T-helper 2 cell treated with Interferon-gamma antibody and Interleukin-4, amounts not matched to agents 5 μg/mL and 100 μg/mL, for 36 hours (primary cell): ENCODE measurements at regions not wholly inside any gene's neighbourhood (a gene's known extent, or its start where the extent isn't known, plus 50 kb on each side); places are given as distances from the start of the nearest gene placed in this dataset.

Experiments used
- DNase-seq: peaks from one replicate; pipeline ENCODE4 v3.0.0; 2021; ENCODE audit warnings: low spot score
- H3K27ac Mint-ChIP-seq: one replicate; pipeline ENCODE4 v1.8.0; 2021; ENCODE audit warnings: mild to moderate bottlenecking, mixed read lengths
- H3K27me3 Mint-ChIP-seq: one replicate; pipeline ENCODE4 v1.8.0; 2021; ENCODE audit warnings: low read depth, mixed read lengths
- H3K36me3 Mint-ChIP-seq: one replicate; pipeline ENCODE4 v1.8.0; 2021; ENCODE audit warnings: low read depth, mixed read lengths
- H3K4me1 Mint-ChIP-seq: one replicate; pipeline ENCODE4 v1.8.0; 2021; ENCODE audit warnings: low read depth, mixed read lengths
- H3K4me3 Mint-ChIP-seq: one replicate; pipeline ENCODE4 v1.8.0; 2022; ENCODE audit warnings: mild to moderate bottlenecking, moderate library complexity, mixed read lengths
- H3K9me3 Mint-ChIP-seq: one replicate; pipeline ENCODE4 v1.8.0; 2021; ENCODE audit warnings: mixed read lengths

GRCh38 chr7:52129278-52129677 is 812.7 kb upstream of the COBL start:
- Mint-ChIP-seq H3K27ac (no peak overlapping the region), H3K4me1 (no peaks in the 10 kb centered on the region), H3K36me3 (no peaks in the 10 kb centered on the region), H3K27me3 (no peaks in the 10 kb centered on the region), H3K4me3 (no peak overlapping the region), H3K9me3 (peaks cover 8% of the 10 kb centered on the region)
- DNase-seq = no peak

GRCh38 chr7:52120912-52121311 is 804.3 kb upstream of the COBL start:
- no peaks in the 10 kb centered on the region for H3K4me1 Mint-ChIP-seq
- no peaks in the 10 kb centered on the region for H3K27me3 Mint-ChIP-seq
- no peak overlapping the region for H3K27ac Mint-ChIP-seq
- DNase-seq = no peak
- H3K9me3 Mint-ChIP-seq = peaks cover 22% of the 10 kb centered on the region
- H3K4me3 Mint-ChIP-seq = no peak overlapping the region
- H3K36me3 Mint-ChIP-seq = no peaks in the 10 kb centered on the region

- H3K4me3 Mint-ChIP-seq = no peak overlapping the region
- H3K9me3 Mint-ChIP-seq = peaks cover 23% of the 10 kb centered on the region
- H3K27me3 Mint-ChIP-seq = no peaks in the 10 kb centered on the region
- H3K36me3 Mint-ChIP-seq = no peaks in the 10 kb centered on the region
- H3K4me1 Mint-ChIP-seq = no peaks in the 10 kb centered on the region
- DNase-seq = no peak
- H3K27ac Mint-ChIP-seq = no peak overlapping the region
Observed at GRCh38 chr7:52119537-52119936, 802.9 kb upstream of the COBL start.

GRCh38 chr7:52114509-52114908 is 797.9 kb upstream of the COBL start:
- H3K27me3 Mint-ChIP-seq = no peaks in the 10 kb centered on the region
- H3K36me3 Mint-ChIP-seq = no peaks in the 10 kb centered on the region
- no peak for DNase-seq
- peaks cover 28% of the 10 kb centered on the region for H3K9me3 Mint-ChIP-seq
- H3K4me3 Mint-ChIP-seq = no peak overlapping the region
- H3K4me1 Mint-ChIP-seq = no peaks in the 10 kb centered on the region
- H3K27ac Mint-ChIP-seq = no peak overlapping the region

GRCh38 chr7:52114056-52114455 is 797.4 kb upstream of the COBL start:
- no peak for DNase-seq
- Mint-ChIP-seq H3K36me3 (no peaks in the 10 kb centered on the region), H3K9me3 (peaks cover 31% of the 10 kb centered on the region), H3K27ac (no peak overlapping the region), H3K4me1 (no peaks in the 10 kb centered on the region), H3K4me3 (no peak overlapping the region), H3K27me3 (no peaks in the 10 kb centered on the region)

GRCh38 chr7:52107355-52107754 is 790.7 kb upstream of the COBL start:
- Mint-ChIP-seq H3K27me3 (no peaks in the 10 kb centered on the region), H3K4me1 (no peaks in the 10 kb centered on the region), H3K36me3 (no peaks in the 10 kb centered on the region), H3K4me3 (no peak overlapping the region), H3K27ac (no peak overlapping the region), H3K9me3 (peaks cover 28% of the 10 kb centered on the region)
- no peak for DNase-seq

- Mint-ChIP-seq H3K27ac (no peak overlapping the region), H3K36me3 (no peaks in the 10 kb centered on the region), H3K9me3 (peaks cover 42% of the 10 kb centered on the region), H3K27me3 (no peaks in the 10 kb centered on the region), H3K4me3 (no peak overlapping the region), H3K4me1 (no peaks in the 10 kb centered on the region)
- no peak for DNase-seq
Observed at GRCh38 chr7:52095861-52096260, 779.3 kb upstream of the COBL start.

- H3K27ac Mint-ChIP-seq = no peak overlapping the region
- H3K4me1 Mint-ChIP-seq = no peaks in the 10 kb centered on the region
- H3K36me3 Mint-ChIP-seq = no peaks in the 10 kb centered on the region
- no peak overlapping the region for H3K4me3 Mint-ChIP-seq
- H3K9me3 Mint-ChIP-seq = peaks cover 36% of the 10 kb centered on the region
- no peaks in the 10 kb centered on the region for H3K27me3 Mint-ChIP-seq
- no peak for DNase-seq
Observed at GRCh38 chr7:52091996-52092395, 775.4 kb upstream of the COBL start.

- peaks cover 33% of the 10 kb centered on the region for H3K9me3 Mint-ChIP-seq
- no peak overlapping the region for H3K4me3 Mint-ChIP-seq
- DNase-seq = no peak
- no peak overlapping the region for H3K27ac Mint-ChIP-seq
- H3K4me1 Mint-ChIP-seq = no peaks in the 10 kb centered on the region
- no peaks in the 10 kb centered on the region for H3K36me3 Mint-ChIP-seq
- no peaks in the 10 kb centered on the region for H3K27me3 Mint-ChIP-seq
Observed at GRCh38 chr7:52091101-52091500, 774.5 kb upstream of the COBL start.

- H3K27me3 Mint-ChIP-seq = no peaks in the 10 kb centered on the region
- no peak overlapping the region for H3K4me3 Mint-ChIP-seq
- no peak overlapping the region for H3K27ac Mint-ChIP-seq
- H3K4me1 Mint-ChIP-seq = no peaks in the 10 kb centered on the region
- no peak for DNase-seq
- H3K36me3 Mint-ChIP-seq = no peaks in the 10 kb centered on the region
- peaks cover 28% of the 10 kb centered on the region for H3K9me3 Mint-ChIP-seq
Observed at GRCh38 chr7:52088008-52088901, 771.6 kb upstream of the COBL start.

- Mint-ChIP-seq H3K27ac (no peak overlapping the region), H3K36me3 (no peaks in the 10 kb centered on the region), H3K4me1 (no peaks in the 10 kb centered on the region), H3K27me3 (no peaks in the 10 kb centered on the region), H3K4me3 (no peak overlapping the region), H3K9me3 (peaks cover 19% of the 10 kb centered on the region)
- DNase-seq = no peak
Observed at GRCh38 chr7:52085610-52086009, 769.0 kb upstream of the COBL start.

GRCh38 chr7:52080493-52080892 is 763.9 kb upstream of the COBL start:
- peaks cover 28% of the 10 kb centered on the region for H3K9me3 Mint-ChIP-seq
- H3K4me1 Mint-ChIP-seq = no peaks in the 10 kb centered on the region
- H3K36me3 Mint-ChIP-seq = no peaks in the 10 kb centered on the region
- no peaks in the 10 kb centered on the region for H3K27me3 Mint-ChIP-seq
- H3K27ac Mint-ChIP-seq = no peak overlapping the region
- H3K4me3 Mint-ChIP-seq = no peak overlapping the region
- DNase-seq = no peak

GRCh38 chr7:52079726-52080125 is 763.1 kb upstream of the COBL start:
- H3K4me1 Mint-ChIP-seq = no peaks in the 10 kb centered on the region
- DNase-seq = no peak
- H3K36me3 Mint-ChIP-seq = no peaks in the 10 kb centered on the region
- no peak overlapping the region for H3K27ac Mint-ChIP-seq
- no peak overlapping the region for H3K4me3 Mint-ChIP-seq
- H3K27me3 Mint-ChIP-seq = no peaks in the 10 kb centered on the region
- peaks cover 24% of the 10 kb centered on the region for H3K9me3 Mint-ChIP-seq

GRCh38 chr7:52077571-52077970 is 761.0 kb upstream of the COBL start:
- no peak for DNase-seq
- Mint-ChIP-seq H3K27me3 (no peaks in the 10 kb centered on the region), H3K4me3 (no peak overlapping the region), H3K9me3 (peaks cover 15% of the 10 kb centered on the region), H3K36me3 (no peaks in the 10 kb centered on the region), H3K4me1 (no peaks in the 10 kb centered on the region), H3K27ac (no peak overlapping the region)

GRCh38 chr7:52074912-52075311 is 758.3 kb upstream of the COBL start:
- Mint-ChIP-seq H3K27ac (no peak overlapping the region), H3K9me3 (peaks cover 13% of the 10 kb centered on the region), H3K27me3 (no peaks in the 10 kb centered on the region), H3K36me3 (no peaks in the 10 kb centered on the region), H3K4me1 (no peaks in the 10 kb centered on the region), H3K4me3 (no peak overlapping the region)
- no peak for DNase-seq
